Trophoblast cell (in vitro differentiated cells and primary cell): ENCODE measurements at regions not wholly inside any gene's neighbourhood (a gene's known extent, or its start where the extent isn't known, plus 50 kb on each side); places are given as distances from the start of the nearest gene placed in this dataset.

Experiments used
- DNase-seq, 2 donors: peaks; one replicate each; pipeline ENCODE4 v3.0.0-alpha.2; 2016
- H2AFZ ChIP-seq: 2 replicates; pipeline ENCODE4 v1.6.1; 2013; ENCODE audit warnings: low read length, moderate library complexity, mild to moderate bottlenecking; ENCODE audit not compliant: insufficient read depth, poor library complexity
- H2AK5ac ChIP-seq: 2 replicates; pipeline ENCODE4 v1.6.1; 2013; ENCODE audit warnings: mild to moderate bottlenecking, low read length
- H2BK120ac ChIP-seq: 2 replicates; pipeline ENCODE4 v1.6.1; 2013; ENCODE audit warnings: low read length, mild to moderate bottlenecking, moderate library complexity; ENCODE audit not compliant: insufficient read depth, poor library complexity
- H2BK12ac ChIP-seq: 2 replicates; pipeline ENCODE4 v1.6.1; 2013; ENCODE audit warnings: mild to moderate bottlenecking, low read length, moderate library complexity
- H2BK5ac ChIP-seq: 2 replicates; pipeline ENCODE4 v1.6.1; 2013; ENCODE audit warnings: low read length, low read depth, moderate library complexity, mild to moderate bottlenecking; ENCODE audit not compliant: poor library complexity
- H3K14ac ChIP-seq: 2 replicates; pipeline ENCODE4 v1.6.1; 2013; ENCODE audit warnings: mild to moderate bottlenecking, low read length
- H3K18ac ChIP-seq: 2 replicates; pipeline ENCODE4 v1.6.1; 2013; ENCODE audit warnings: mild to moderate bottlenecking, low read length
- H3K23ac ChIP-seq: 2 replicates; pipeline ENCODE4 v1.6.1; 2013; ENCODE audit warnings: low read length
- H3K27ac ChIP-seq: 2 replicates; pipeline ENCODE4 v1.5.1; 2013; ENCODE audit warnings: low read depth, mild to moderate bottlenecking, inconsistent platforms, low read length, moderate library complexity
- H3K27me3 ChIP-seq: 2 replicates; pipeline ENCODE4 v1.6.1; 2013; ENCODE audit warnings: inconsistent platforms, mild to moderate bottlenecking, low read length, moderate library complexity; ENCODE audit not compliant: insufficient read depth
- H3K36me3 ChIP-seq, 2 experiments: 1 replicate in 1 of 2; 2 replicates in 1 of 2; pipeline ENCODE4 v1.6.1; 2013; ENCODE audit warnings: low read length in 2 of 2, mild to moderate bottlenecking in 2 of 2, moderate library complexity in 1 of 2; ENCODE audit not compliant: insufficient read depth in 2 of 2, control insufficient read depth in 1 of 2
- H3K4ac ChIP-seq: 2 replicates; pipeline ENCODE4 v1.6.1; 2013; ENCODE audit warnings: low read depth, mild to moderate bottlenecking, low read length, moderate library complexity
- H3K4me1 ChIP-seq, 2 experiments: 1 replicate in 1 of 2; 2 replicates in 1 of 2; pipeline ENCODE4 v1.6.1; 2013; ENCODE audit warnings: low read length in 2 of 2, mild to moderate bottlenecking in 2 of 2, moderate library complexity in 1 of 2; ENCODE audit not compliant: insufficient read depth in 2 of 2, control insufficient read depth in 1 of 2
- H3K4me2 ChIP-seq: 2 replicates; pipeline ENCODE4 v1.6.1; 2013; ENCODE audit warnings: inconsistent platforms, mild to moderate bottlenecking, low read length, moderate library complexity
- H3K4me3 ChIP-seq: 2 replicates; pipeline ENCODE4 v1.5.1; 2013; ENCODE audit warnings: mild to moderate bottlenecking, low read depth, low read length, inconsistent platforms
- H3K79me1 ChIP-seq: one replicate; pipeline ENCODE4 v1.6.1; 2013; ENCODE audit warnings: low read length
- H3K79me2 ChIP-seq: 2 replicates; pipeline ENCODE4 v1.6.1; 2013; ENCODE audit warnings: low read length, mild to moderate bottlenecking; ENCODE audit not compliant: control insufficient read depth, insufficient read depth, poor library complexity
- H3K9ac ChIP-seq: 2 replicates; pipeline ENCODE4 v1.6.1; 2013; ENCODE audit warnings: mild to moderate bottlenecking, low read length
- H3K9me3 ChIP-seq: 2 replicates; pipeline ENCODE4 v1.6.1; 2013; ENCODE audit warnings: low read depth, mild to moderate bottlenecking, control low read depth, inconsistent platforms, low read length; ENCODE audit not compliant: insufficient read depth
- H4K12ac ChIP-seq: 2 replicates; pipeline ENCODE4 v1.6.1; 2013; ENCODE audit warnings: low read depth, mild to moderate bottlenecking, low read length, moderate library complexity
- H4K8ac ChIP-seq: 2 replicates; pipeline ENCODE4 v1.6.1; 2013; ENCODE audit warnings: low read depth, mild to moderate bottlenecking, low read length, moderate library complexity
- H4K91ac ChIP-seq: one replicate; pipeline ENCODE4 v1.6.1; 2013; ENCODE audit warnings: low read depth, mild to moderate bottlenecking, low read length, moderate library complexity
- WGBS: extraction: QIAGEN DNeasy Blood & Tissue Kit; methylation state at CpG from one replicate; pipeline ENCODE4 v1.1.7; 2013; ENCODE audit warnings: missing lambda C conversion rate; ENCODE audit not compliant: insufficient read length, insufficient coverage; ENCODE audit errors: extremely low coverage; 5-methylcytosine and 5-hydroxymethylcytosine counted together

- no peak overlapping the region for H3K27ac ChIP-seq
- no peak for DNase-seq
- H2BK12ac ChIP-seq, result no peak overlapping the region
- H3K79me2 ChIP-seq, result no peaks in the 10 kb centered on the region
- H3K4me2 ChIP-seq, result no peak overlapping the region
- H3K14ac ChIP-seq, result no peak overlapping the region
- H3K27me3 ChIP-seq, result no peaks in the 10 kb centered on the region
- no peak overlapping the region for H4K91ac ChIP-seq
- no peak overlapping the region for H4K8ac ChIP-seq
- H3K4ac ChIP-seq, result no peak overlapping the region
- no peak overlapping the region for H2BK5ac ChIP-seq
- H3K4me3 ChIP-seq, result no peak overlapping the region
- H2BK120ac ChIP-seq, result no peak overlapping the region
- H3K9me3 ChIP-seq, result no peaks in the 10 kb centered on the region
- no peak overlapping the region for H2AFZ ChIP-seq
- no peaks in the 10 kb centered on the region for H3K36me3 ChIP-seq
- H3K23ac ChIP-seq, result no peak overlapping the region
- no peaks in the 10 kb centered on the region for H3K4me1 ChIP-seq
- H4K12ac ChIP-seq, result no peak overlapping the region
- no peak overlapping the region for H3K18ac ChIP-seq
- H3K79me1 ChIP-seq, result no peaks in the 10 kb centered on the region
- H2AK5ac ChIP-seq, result no peak overlapping the region
- H3K9ac ChIP-seq, result no peak overlapping the region
- WGBS, result no CpG with 5 or more reads among the region's 1 CpG
These were observed 83.3 kb downstream of the ATPSCKMT start for GRCh38 chr5:10166392-10166791.

GRCh38 chr5:10162468-10162867 is 87.2 kb downstream of the ATPSCKMT start:
- Histone ChIP-seq H3K4me1 (no peaks in the 10 kb centered on the region), H3K9ac (no peak overlapping the region), H4K91ac (no peak overlapping the region), H2AFZ (no peak overlapping the region), H2BK5ac (no peak overlapping the region), H3K4ac (no peak overlapping the region), H3K9me3 (no peaks in the 10 kb centered on the region), H3K36me3 (no peaks in the 10 kb centered on the region), H2AK5ac (no peak overlapping the region), H3K4me2 (no peak overlapping the region), H3K79me2 (no peaks in the 10 kb centered on the region), H3K14ac (no peak overlapping the region), H3K27ac (no peak overlapping the region), H3K4me3 (no peak overlapping the region), H2BK12ac (no peak overlapping the region), H2BK120ac (no peak overlapping the region), H3K18ac (no peak overlapping the region), H4K12ac (no peak overlapping the region), H3K27me3 (no peaks in the 10 kb centered on the region), H3K23ac (no peak overlapping the region), H3K79me1 (no peaks in the 10 kb centered on the region), H4K8ac (no peak overlapping the region)
- no CpG with 5 or more reads among the region's 5 CpGs for WGBS
- DNase-seq, result no peak

GRCh38 chr5:10161778-10162177 is 87.9 kb downstream of the ATPSCKMT start:
- no CpG with 5 or more reads among the region's 3 CpGs for WGBS
- Histone ChIP-seq H3K9me3 (no peaks in the 10 kb centered on the region), H3K4me3 (no peak overlapping the region), H2AK5ac (no peak overlapping the region), H3K79me1 (no peaks in the 10 kb centered on the region), H2BK120ac (no peak overlapping the region), H3K14ac (no peak overlapping the region), H3K79me2 (no peaks in the 10 kb centered on the region), H2BK5ac (no peak overlapping the region), H3K23ac (no peak overlapping the region), H3K4ac (no peak overlapping the region), H2BK12ac (no peak overlapping the region), H4K12ac (no peak overlapping the region), H3K27me3 (no peaks in the 10 kb centered on the region), H4K8ac (no peak overlapping the region), H3K4me1 (no peaks in the 10 kb centered on the region), H3K18ac (no peak overlapping the region), H3K27ac (no peak overlapping the region), H3K36me3 (no peaks in the 10 kb centered on the region), H3K4me2 (no peak overlapping the region), H3K9ac (no peak overlapping the region), H2AFZ (no peak overlapping the region), H4K91ac (no peak overlapping the region)
- DNase-seq, result no peak

GRCh38 chr5:10160241-10160640 is 89.4 kb downstream of the ATPSCKMT start:
- Histone ChIP-seq H3K9ac (no peak overlapping the region), H2BK12ac (no peak overlapping the region), H3K18ac (no peak overlapping the region), H4K8ac (no peak overlapping the region), H3K4me2 (no peak overlapping the region), H2AK5ac (no peak overlapping the region), H3K4me1 (no peaks in the 10 kb centered on the region), H3K14ac (no peak overlapping the region), H2BK5ac (no peak overlapping the region), H3K36me3 (no peaks in the 10 kb centered on the region), H2BK120ac (no peak overlapping the region), H3K27ac (no peak overlapping the region), H3K79me2 (no peaks in the 10 kb centered on the region), H3K79me1 (no peaks in the 10 kb centered on the region), H3K4me3 (no peak overlapping the region), H2AFZ (no peak overlapping the region), H4K12ac (no peak overlapping the region), H3K4ac (no peak overlapping the region), H3K27me3 (no peaks in the 10 kb centered on the region), H4K91ac (no peak overlapping the region), H3K9me3 (no peaks in the 10 kb centered on the region), H3K23ac (no peak overlapping the region)
- WGBS, result no CpG with 5 or more reads among the region's 3 CpGs
- DNase-seq, result no peak

- H3K9ac ChIP-seq, result no peak overlapping the region
- H3K4me2 ChIP-seq, result no peak overlapping the region
- H3K79me1 ChIP-seq, result no peaks in the 10 kb centered on the region
- H3K4me3 ChIP-seq, result no peak overlapping the region
- H3K18ac ChIP-seq, result no peak overlapping the region
- no peak overlapping the region for H2BK120ac ChIP-seq
- no peaks in the 10 kb centered on the region for H3K36me3 ChIP-seq
- no peak overlapping the region for H4K12ac ChIP-seq
- H2BK5ac ChIP-seq, result no peak overlapping the region
- no peak overlapping the region for H2BK12ac ChIP-seq
- H3K4me1 ChIP-seq, result no peaks in the 10 kb centered on the region
- no peak overlapping the region for H2AK5ac ChIP-seq
- DNase-seq, result no peak
- H3K14ac ChIP-seq, result no peak overlapping the region
- H3K9me3 ChIP-seq, result no peaks in the 10 kb centered on the region
- H3K4ac ChIP-seq, result no peak overlapping the region
- H2AFZ ChIP-seq, result no peak overlapping the region
- no peak overlapping the region for H4K91ac ChIP-seq
- H3K27me3 ChIP-seq, result no peaks in the 10 kb centered on the region
- no peaks in the 10 kb centered on the region for H3K79me2 ChIP-seq
- H4K8ac ChIP-seq, result no peak overlapping the region
- H3K23ac ChIP-seq, result no peak overlapping the region
- H3K27ac ChIP-seq, result no peak overlapping the region
These were observed 90.8 kb downstream of the ATPSCKMT start for GRCh38 chr5:10158886-10159285.
